GM18858 (cell line): ENCODE measurements at regions not wholly inside any gene's neighbourhood (a gene's known extent, or its start where the extent isn't known, plus 50 kb on each side); places are given as distances from the start of the nearest gene placed in this dataset.

Experiments
- ATAC-seq: cut with Tn5 transposase; IDR thresholded peaks from one replicate; pipeline ENCODE4 v1.9.1; 2021; ENCODE audit not compliant: unreplicated experiment

GRCh38 chr9:115964710-115965347, 188.8 kb upstream of the PAPPA start:
- ATAC-seq, result no peak

GRCh38 chr9:115966660-115967059, 186.9 kb upstream of the PAPPA start:
- ATAC-seq, result no peak

GRCh38 chr9:115969096-115969495, 184.5 kb upstream of the PAPPA start:
- ATAC-seq, result no peak

- no peak for ATAC-seq
These were observed 181.2 kb upstream of the PAPPA start for GRCh38 chr9:115972362-115972761.

GRCh38 chr9:115972843-115973595, 180.6 kb upstream of the PAPPA start:
- no peak for ATAC-seq

- no peak for ATAC-seq
These were observed 176.8 kb upstream of the PAPPA start for GRCh38 chr9:115976781-115977180.

GRCh38 chr9:115978091-115978490, 175.5 kb upstream of the PAPPA start:
- ATAC-seq, result no peak

GRCh38 chr9:115978659-115979096, 174.9 kb upstream of the PAPPA start:
- no peak for ATAC-seq

- no peak for ATAC-seq
These were observed 173.5 kb upstream of the PAPPA start for GRCh38 chr9:115980054-115980453.

- ATAC-seq, result no peak
These were observed 173.1 kb upstream of the PAPPA start for GRCh38 chr9:115980502-115980901.

- no peak for ATAC-seq
These were observed 172.6 kb upstream of the PAPPA start for GRCh38 chr9:115980976-115981375.

GRCh38 chr9:115983366-115983765, 170.2 kb upstream of the PAPPA start:
- no peak for ATAC-seq

- ATAC-seq, result no peak
These were observed 167.9 kb upstream of the PAPPA start for GRCh38 chr9:115985657-115986056.

- ATAC-seq, result no peak
These were observed 167.1 kb upstream of the PAPPA start for GRCh38 chr9:115986508-115986907.

- no peak for ATAC-seq
These were observed 164.9 kb upstream of the PAPPA start for GRCh38 chr9:115988701-115989100.

GRCh38 chr9:115989831-115990230, 163.8 kb upstream of the PAPPA start:
- no peak for ATAC-seq

GRCh38 chr9:115992834-115993233, 160.8 kb upstream of the PAPPA start:
- no peak for ATAC-seq

- no peak for ATAC-seq
These were observed 155.7 kb upstream of the PAPPA start for GRCh38 chr9:115997923-115998322.

- no peak for ATAC-seq
These were observed 154.9 kb upstream of the PAPPA start for GRCh38 chr9:115998666-115999065.

- no peak for ATAC-seq
These were observed 154.1 kb upstream of the PAPPA start for GRCh38 chr9:115999498-115999897.

GRCh38 chr9:116000748-116001329, 152.8 kb upstream of the PAPPA start:
- ATAC-seq, result peak; percentile 73

GRCh38 chr9:116002181-116002580, 151.4 kb upstream of the PAPPA start:
- ATAC-seq, result no peak
